ENCODE measurements at regions not wholly inside any gene's neighbourhood (a gene's known extent, or its start where the extent isn't known, plus 50 kb on each side); places are given as distances from the start of the nearest gene placed in this dataset.

DNA sequence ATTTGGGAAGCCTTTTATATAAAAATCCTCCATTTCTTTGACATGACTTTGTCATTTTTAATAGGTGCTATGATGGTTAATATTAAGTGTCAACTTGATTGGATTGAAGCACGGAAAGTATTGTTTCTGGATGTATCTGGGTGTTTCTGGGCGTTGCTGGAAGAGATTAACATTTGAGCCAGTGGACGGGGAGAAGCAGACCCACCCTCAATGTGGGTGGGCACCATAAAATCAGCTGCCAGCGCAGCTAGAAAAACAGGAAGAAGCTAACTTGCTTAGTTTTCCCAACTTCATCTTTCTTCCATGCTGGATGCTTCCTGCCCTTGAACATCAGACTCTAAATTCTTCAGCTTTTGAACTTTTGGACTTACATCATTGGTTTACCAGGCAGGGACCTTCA is 1003.0 kb downstream of the SORCS3 start:
- Histone ChIP-seq H3K23ac (ENCODE audit: low read depth, low read length) (no peak overlapping the region), H3K18ac (ENCODE audit: low read depth, low read length) (no peak overlapping the region), H3K79me1 (ENCODE audit: low read depth in 1 of 2, low read length in 2 of 2) (no peaks in the 10 kb centered on the region), H3K9me1 (ENCODE audit: insufficient read depth, low read length) (no peaks in the 10 kb centered on the region), H3K9me3 (ENCODE audit: control insufficient read depth, insufficient read depth, low read length) (peaks cover 5% of the 10 kb centered on the region; the same call in 1 of the 2 replicates), H3K9ac (ENCODE audit: low read depth, low read length) (no peak overlapping the region), H3K36me3 (ENCODE audit: control insufficient read depth, insufficient read depth, low read length) (no peaks in the 10 kb centered on the region), H3K4ac (ENCODE audit: low read depth, low read length) (no peak overlapping the region), H3K4me2 (ENCODE audit: low read depth, low read length) (no peak overlapping the region), H2AK9ac (replicated peaks; ENCODE audit: low read depth, low read length, poor library complexity) (no peak overlapping the region), H2BK5ac (ENCODE audit: low read depth, low read length, poor library complexity, severe bottlenecking) (no peak overlapping the region), H3K4me3 (ENCODE audit: insufficient read depth, low read depth, low read length) (no peak overlapping the region), H4K91ac (ENCODE audit: insufficient read depth, low read depth, low read length) (no peak overlapping the region), H2AK5ac (ENCODE audit: low read depth, low read length) (no peak overlapping the region), H3K56ac (ENCODE audit: extremely low read depth, insufficient read depth, low read length) (no peak overlapping the region), H3K27me3 (ENCODE audit: control insufficient read depth, insufficient read depth, low read length) (no peaks in the 10 kb centered on the region), H2BK20ac (ENCODE audit: low read depth, low read length) (no peak overlapping the region), H4K8ac (ENCODE audit: low read depth in 2 of 2, low read length in 2 of 2) (no peak overlapping the region), H3K27ac (ENCODE audit: insufficient read depth, low read length) (no peak overlapping the region), H3K14ac (replicated peaks; ENCODE audit: low read depth, low read length) (no peak overlapping the region), H2BK120ac (ENCODE audit: low read depth, low read length) (no peak overlapping the region), H3K4me1 (ENCODE audit: control insufficient read depth, insufficient read depth, low read length) (no peaks in the 10 kb centered on the region), H2AFZ (replicated peaks; ENCODE audit: low read length, poor library complexity) (no peak overlapping the region), H4K5ac (ENCODE audit: low read depth, low read length) (no peak overlapping the region), H2BK15ac (ENCODE audit: low read depth, low read length) (no peak overlapping the region), H4K20me1 (ENCODE audit: insufficient read depth, low read length) (no peaks in the 10 kb centered on the region)
- DNase-seq = no peak
- BruUV-seq (replicated peaks) = no TSS peak
- in situ Hi-C loops (cut with MboI; ENCODE audit: low sequenced_read_pairs) (no loop called here), dilution Hi-C loops (cut with HindIII; ENCODE audit: low sequenced_read_pairs, unreplicated experiment) (no loop called here), intact Hi-C loops (cut with micrococcal nuclease) (no loop called here)
- ChIA-PET CTCF (interaction anchor here (0.7 kb wide), 1 partner anchor 12 kb away, joined by 3 read pairs; no protein-coding TSS in a partner anchor), POLR2A (ENCODE audit: unreplicated experiment) (no interaction called here)
- no peak for TF ChIP-seq CEBPB (IDR thresholded peaks at IDR 0.05; ENCODE audit: low read depth, low read length)
- no peak for TF ChIP-seq FOS (IDR thresholded peaks at IDR 0.05; ENCODE audit: low read depth, low read length)
- no peak for TF ChIP-seq RFX5 (IDR thresholded peaks at IDR 0.05; ENCODE audit: low read depth, low read length)
- no peak for TF ChIP-seq RCOR1 (IDR thresholded peaks at IDR 0.05; ENCODE audit: insufficient replicate concordance, low read length)
- TF ChIP-seq, protein P1, sequence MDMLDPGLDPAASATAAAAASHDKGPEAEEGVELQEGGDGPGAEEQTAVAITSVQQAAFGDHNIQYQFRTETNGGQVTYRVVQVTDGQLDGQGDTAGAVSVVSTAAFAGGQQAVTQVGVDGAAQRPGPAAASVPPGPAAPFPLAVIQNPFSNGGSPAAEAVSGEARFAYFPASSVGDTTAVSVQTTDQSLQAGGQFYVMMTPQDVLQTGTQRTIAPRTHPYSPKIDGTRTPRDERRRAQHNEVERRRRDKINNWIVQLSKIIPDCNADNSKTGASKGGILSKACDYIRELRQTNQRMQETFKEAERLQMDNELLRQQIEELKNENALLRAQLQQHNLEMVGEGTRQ (IDR thresholded peaks at IDR 0.05; ENCODE audit: low read depth, low read length) = no peak
- TF ChIP-seq POLR2A (IDR thresholded peaks at IDR 0.05; ENCODE audit: low read depth, low read length) = no peak
- TF ChIP-seq CHD1 (IDR thresholded peaks at IDR 0.05; ENCODE audit: low read depth, low read length) = no peak
- 0% methylated on average over 2 of the region's 4 CpGs; no CpG with 5 or more reads in 1 of the 2 experiments for WGBS, 2 experiments (ENCODE audit: extremely low coverage in 2 of 2, insufficient read length in 1 of 2)
- ATAC-seq (ENCODE audit: low read depth) = no peak
